Activated B cell treated with CpG ODN at 0.5 μM for 24 hours (primary cell): ENCODE measurements at regions not wholly inside any gene's neighbourhood (a gene's known extent, or its start where the extent isn't known, plus 50 kb on each side); places are given as distances from the start of the nearest gene placed in this dataset.

Experiments used
- ATAC-seq: fragments of 200-7000 bp; cut with Tn5 transposase; one replicate; pipeline ENCODE4 v1.10.0; 2021; ENCODE audit warnings: low read depth, mild to moderate bottlenecking, moderate library complexity
- CTCF ChIA-PET: fragments of 350-600 bp; sonication (Branson Sonifier 250); formaldehyde crosslinking; loops from one replicate; lab custom pipeline; 2021; ENCODE audit warnings: antibody characterized with exemption; lab: Charles Lee
- POLR2A ChIA-PET: fragments of 350-600 bp; sonication (Branson Sonifier 250); formaldehyde crosslinking; loops from one replicate; lab custom pipeline; 2021; ENCODE audit warnings: antibody characterized with exemption; lab: Charles Lee
- DNase-seq: peaks from one replicate; pipeline ENCODE4 v3.0.0; 2022
- H3K27ac Mint-ChIP-seq: one replicate; pipeline ENCODE4 v1.8.0; 2020; ENCODE audit warnings: mixed read lengths
- H3K27me3 Mint-ChIP-seq: one replicate; pipeline ENCODE4 v1.8.0; 2021; ENCODE audit warnings: mixed read lengths
- H3K36me3 Mint-ChIP-seq: one replicate; pipeline ENCODE4 v1.8.0; 2021; ENCODE audit warnings: low read depth, mixed read lengths
- H3K4me1 Mint-ChIP-seq: one replicate; pipeline ENCODE4 v1.8.0; 2021; ENCODE audit warnings: mixed read lengths
- H3K4me3 Mint-ChIP-seq: one replicate; pipeline ENCODE4 v1.8.0; 2020; ENCODE audit warnings: mild to moderate bottlenecking, mixed read lengths
- H3K9me3 Mint-ChIP-seq: one replicate; pipeline ENCODE4 v1.8.0; 2020; ENCODE audit warnings: mixed read lengths
- CTCF ChIP-seq: fragments of 200-600 bp; IDR thresholded peaks from one replicate; pipeline ENCODE4 v1.8.0; 2022; ENCODE audit warnings: antibody characterized with exemption, mild to moderate bottlenecking
- intact Hi-C: fragments of 100-400 bp; cut with micrococcal nuclease; formaldehyde crosslinking; loops from one replicate; pipeline ENCODE4 v1.15.1; 2024

- intact Hi-C loops = no loop called here
- Mint-ChIP-seq H3K4me1 (no peaks in the 10 kb centered on the region), H3K4me3 (no peak overlapping the region), H3K9me3 (peaks cover 2% of the 10 kb centered on the region), H3K36me3 (no peaks in the 10 kb centered on the region), H3K27ac (no peak overlapping the region), H3K27me3 (no peaks in the 10 kb centered on the region)
- DNase-seq = no peak
- TF ChIP-seq CTCF = no peak
- ATAC-seq = no peak
- CTCF ChIA-PET = no interaction called here
- POLR2A ChIA-PET = no interaction called here
Observed at GRCh38 chr12:130104571-130105106, 57.6 kb upstream of the FZD10 start.

GRCh38 chr12:130109062-130109945 is 53.0 kb upstream of the FZD10 start:
- H3K4me3 Mint-ChIP-seq = no peak overlapping the region
- H3K9me3 Mint-ChIP-seq = peaks cover 2% of the 10 kb centered on the region
- DNase-seq (no peak), ATAC-seq (no peak)
- TF ChIP-seq CTCF = no peak
- no peaks in the 10 kb centered on the region for H3K36me3 Mint-ChIP-seq
- H3K27me3 Mint-ChIP-seq = no peaks in the 10 kb centered on the region
- ChIA-PET POLR2A (no interaction called here), CTCF (no interaction called here)
- H3K27ac Mint-ChIP-seq = no peak overlapping the region
- intact Hi-C loops = no loop called here
- H3K4me1 Mint-ChIP-seq = no peaks in the 10 kb centered on the region

GRCh38 chr12:130110914-130111313 is 51.4 kb upstream of the FZD10 start:
- DNase-seq (no peak), ATAC-seq (no peak)
- TF ChIP-seq CTCF = no peak
- H3K4me1 Mint-ChIP-seq = no peaks in the 10 kb centered on the region
- intact Hi-C loops = no loop called here
- H3K36me3 Mint-ChIP-seq = no peaks in the 10 kb centered on the region
- no peaks in the 10 kb centered on the region for H3K27me3 Mint-ChIP-seq
- ChIA-PET CTCF (no interaction called here), POLR2A (no interaction called here)
- no peak overlapping the region for H3K4me3 Mint-ChIP-seq
- H3K9me3 Mint-ChIP-seq = peaks cover 2% of the 10 kb centered on the region
- H3K27ac Mint-ChIP-seq = no peak overlapping the region

- no peak for ATAC-seq
- H3K27me3 Mint-ChIP-seq = no peaks in the 10 kb centered on the region
- no peaks in the 10 kb centered on the region for H3K4me1 Mint-ChIP-seq
- intact Hi-C loops = no loop called here
- POLR2A ChIA-PET = no interaction called here
- TF ChIP-seq CTCF = no peak
- CTCF ChIA-PET = no interaction called here
- H3K9me3 Mint-ChIP-seq = peaks cover 2% of the 10 kb centered on the region
- DNase-seq = no peak
- H3K36me3 Mint-ChIP-seq = no peaks in the 10 kb centered on the region
- H3K27ac Mint-ChIP-seq = no peak overlapping the region
- no peak overlapping the region for H3K4me3 Mint-ChIP-seq
Observed at GRCh38 chr12:130111965-130112496, 50.2 kb upstream of the FZD10 start.
